ENCODE measurements at regions not wholly inside any gene's neighbourhood (a gene's known extent, or its start where the extent isn't known, plus 50 kb on each side); places are given as distances from the start of the nearest gene placed in this dataset.
"Not testable (repeated sequence)": the region's sequence is repeated elsewhere in the genome, so short reads cannot be mapped to it uniquely, and the experiment has no call there.

- no peak overlapping the region for H3K27ac Mint-ChIP-seq
- peaks cover 1% of the 10 kb centered on the region for H3K9me3 Mint-ChIP-seq
- no peak for DNase-seq
- CTCF ChIA-PET = no interaction called here
- H3K27me3 Mint-ChIP-seq (ENCODE audit: low read depth) = no peaks in the 10 kb centered on the region
- H3K36me3 Mint-ChIP-seq (ENCODE audit: low read depth) = no peaks in the 10 kb centered on the region
- H3K4me3 Mint-ChIP-seq = no peak overlapping the region
- no peaks in the 10 kb centered on the region for H3K4me1 Mint-ChIP-seq (ENCODE audit: low read depth)
- intact Hi-C loops (cut with micrococcal nuclease) = no loop called here
These were observed 257.8 kb downstream of the FAT4 start for GRCh38 chr4:125572601-125573000.

DNA sequence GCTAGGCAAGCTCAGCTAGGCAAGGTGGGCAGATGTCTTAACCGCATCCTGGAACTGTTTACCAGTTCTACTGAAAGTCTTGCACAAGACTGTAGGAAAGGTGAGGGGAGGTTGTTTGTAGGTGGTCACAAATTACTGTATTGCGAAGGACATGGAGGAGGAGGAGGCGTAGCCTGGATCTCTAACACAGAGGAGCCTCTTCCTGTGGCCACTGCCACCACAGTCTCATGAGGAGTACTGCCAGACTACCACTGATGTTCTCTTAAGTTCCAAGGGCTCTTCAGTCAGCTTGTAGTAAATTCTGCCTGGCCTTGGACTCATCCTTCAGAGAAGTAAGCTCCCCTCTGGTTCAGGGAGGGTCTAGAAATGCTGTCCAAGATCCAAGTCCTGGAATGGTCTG, 258.6 kb downstream of the FAT4 start:
- Mint-ChIP-seq H3K36me3 (ENCODE audit: low read depth) (no peaks in the 10 kb centered on the region), H3K4me3 (no peak overlapping the region), H3K27me3 (ENCODE audit: low read depth) (no peaks in the 10 kb centered on the region), H3K27ac (no peak overlapping the region), H3K4me1 (ENCODE audit: low read depth) (no peaks in the 10 kb centered on the region), H3K9me3 (peaks cover 1% of the 10 kb centered on the region)
- no peak for DNase-seq
- intact Hi-C loops (cut with micrococcal nuclease) = no loop called here
- CTCF ChIA-PET = no interaction called here

DNA sequence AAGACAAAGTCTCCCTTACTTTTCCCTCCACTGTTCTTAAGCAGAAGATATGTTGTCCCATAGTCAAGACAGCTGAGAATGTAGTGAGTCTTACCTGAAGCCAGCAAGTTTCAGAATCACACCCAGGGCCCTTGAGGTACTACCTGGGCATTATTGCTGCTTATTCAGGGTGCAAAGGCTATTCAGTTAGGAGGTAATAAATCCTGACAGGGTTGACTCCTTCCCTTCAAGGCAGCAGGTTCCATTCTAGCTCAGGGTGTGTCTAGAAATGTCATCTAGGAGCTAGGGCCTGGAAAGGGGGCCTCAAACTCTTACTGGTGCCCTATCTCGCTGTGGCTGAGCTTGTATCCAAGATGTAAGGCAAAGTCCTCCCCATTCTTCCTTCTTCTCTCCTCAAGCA, 259.0 kb downstream of the FAT4 start:
- CTCF ChIA-PET = no interaction called here
- intact Hi-C loops (cut with micrococcal nuclease) = no loop called here

GRCh38 chr4:125582302-125582701, 267.5 kb downstream of the FAT4 start:
- Mint-ChIP-seq H3K27ac (no peak overlapping the region), H3K36me3 (ENCODE audit: low read depth) (no peaks in the 10 kb centered on the region), H3K4me3 (no peak overlapping the region), H3K4me1 (ENCODE audit: low read depth) (no peaks in the 10 kb centered on the region), H3K9me3 (no peaks in the 10 kb centered on the region), H3K27me3 (ENCODE audit: low read depth) (no peaks in the 10 kb centered on the region)
- intact Hi-C loops (cut with micrococcal nuclease) = no loop called here
- DNase-seq = no peak
- CTCF ChIA-PET = interaction anchor here (1.1 kb wide), 1 partner anchor 22 kb away, joined by 3 read pairs; no protein-coding TSS in a partner anchor

More for the DNA sequence above, 259.0 kb downstream of the FAT4 start:
- H3K36me3 Mint-ChIP-seq (ENCODE audit: low read depth) = no peaks in the 10 kb centered on the region
- H3K4me3 Mint-ChIP-seq = no peak overlapping the region
- peaks cover 1% of the 10 kb centered on the region for H3K9me3 Mint-ChIP-seq
- no peaks in the 10 kb centered on the region for H3K27me3 Mint-ChIP-seq (ENCODE audit: low read depth)
- H3K27ac Mint-ChIP-seq = no peak overlapping the region
- no peak for DNase-seq
- H3K4me1 Mint-ChIP-seq (ENCODE audit: low read depth) = no peaks in the 10 kb centered on the region

DNA sequence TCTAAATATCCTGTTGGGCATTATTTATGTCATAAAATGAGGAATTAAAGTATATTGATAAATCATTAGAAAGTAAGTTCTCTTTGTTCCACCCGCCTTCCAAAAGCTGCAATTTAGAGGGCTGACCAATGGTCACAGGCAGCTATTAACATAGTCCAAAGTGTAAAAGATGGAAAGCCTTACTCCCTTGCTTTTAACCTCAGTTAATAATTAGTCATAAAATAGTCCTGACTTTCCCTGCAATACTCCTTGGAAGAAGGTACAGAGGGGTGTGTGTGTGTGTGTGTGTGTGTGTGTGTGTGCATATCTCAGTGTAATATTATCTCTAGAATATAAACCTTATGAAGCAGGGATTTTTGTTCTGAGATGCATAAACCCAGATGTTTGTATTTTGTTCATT, 275.4 kb downstream of the FAT4 start:
- intact Hi-C loops (cut with micrococcal nuclease) = no loop called here
- CTCF ChIA-PET = no interaction called here

DNA sequence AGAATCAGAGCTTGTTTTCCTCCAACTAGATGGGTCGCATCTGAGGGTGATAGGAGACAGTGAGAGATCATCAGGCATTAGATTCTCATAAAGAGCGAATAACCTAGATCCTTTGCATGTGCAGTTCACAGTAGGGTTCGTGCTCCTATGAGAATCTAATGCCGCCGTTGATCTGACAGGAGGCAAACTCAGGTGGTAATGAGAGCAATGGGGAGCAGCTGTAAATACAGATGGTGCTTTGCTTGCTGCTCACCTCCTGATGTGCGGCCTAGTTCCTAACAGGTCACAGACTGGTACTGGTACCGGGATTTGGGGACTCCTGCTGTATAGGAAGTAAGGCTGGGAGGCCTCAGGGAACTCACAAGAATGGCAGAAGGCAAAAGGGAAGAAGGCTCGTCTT, 276.5 kb downstream of the FAT4 start:
- H3K36me3 Mint-ChIP-seq (ENCODE audit: low read depth) = no peaks in the 10 kb centered on the region
- H3K4me3 Mint-ChIP-seq = no peak overlapping the region
- CTCF ChIA-PET = no interaction called here
- intact Hi-C loops (cut with micrococcal nuclease) = no loop called here
- H3K27me3 Mint-ChIP-seq (ENCODE audit: low read depth) = no peaks in the 10 kb centered on the region
- H3K9me3 Mint-ChIP-seq = no peaks in the 10 kb centered on the region
- DNase-seq = no peak
- no peak overlapping the region for H3K27ac Mint-ChIP-seq
- H3K4me1 Mint-ChIP-seq (ENCODE audit: low read depth) = no peaks in the 10 kb centered on the region

More for the DNA sequence above, 275.4 kb downstream of the FAT4 start:
- H3K9me3 Mint-ChIP-seq = no peaks in the 10 kb centered on the region
- H3K27ac Mint-ChIP-seq = no peak overlapping the region
- DNase-seq = no peak
- no peaks in the 10 kb centered on the region for H3K27me3 Mint-ChIP-seq (ENCODE audit: low read depth)
- H3K4me1 Mint-ChIP-seq (ENCODE audit: low read depth) = no peaks in the 10 kb centered on the region
- no peaks in the 10 kb centered on the region for H3K36me3 Mint-ChIP-seq (ENCODE audit: low read depth)
- H3K4me3 Mint-ChIP-seq = no peak overlapping the region

DNA sequence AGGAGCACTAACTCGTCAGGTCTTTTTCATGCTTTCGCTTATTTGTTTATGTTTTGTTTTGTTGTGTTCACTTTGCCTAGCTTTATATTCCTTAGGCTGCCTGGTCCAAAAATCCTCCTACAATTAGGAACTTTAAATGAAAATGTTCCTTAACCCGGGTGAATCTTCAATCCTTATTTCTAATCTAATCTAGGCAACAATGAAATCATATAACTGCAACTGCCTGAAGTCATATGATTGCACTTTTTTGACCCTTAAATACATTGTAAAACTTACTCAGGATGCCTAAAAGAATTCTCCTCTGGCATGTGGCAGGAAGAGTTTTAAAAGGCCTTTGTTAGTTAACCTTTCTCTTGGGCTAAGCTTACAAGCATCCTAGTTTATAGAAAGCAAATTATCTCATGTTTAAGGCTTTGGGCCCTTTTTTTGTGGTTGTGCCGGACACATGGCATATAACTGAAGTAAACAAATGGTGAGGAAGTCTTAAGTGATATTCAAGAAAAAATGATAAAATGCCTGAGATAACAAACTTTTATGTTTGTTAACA, 279.4 kb downstream of the FAT4 start:
- H3K27me3 Mint-ChIP-seq (ENCODE audit: low read depth) = no peaks in the 10 kb centered on the region
- no peaks in the 10 kb centered on the region for H3K9me3 Mint-ChIP-seq
- H3K36me3 Mint-ChIP-seq (ENCODE audit: low read depth) = no peaks in the 10 kb centered on the region
- H3K4me3 Mint-ChIP-seq = no peak overlapping the region
- intact Hi-C loops (cut with micrococcal nuclease) = no loop called here
- DNase-seq = no peak
- no peak overlapping the region for H3K27ac Mint-ChIP-seq
- CTCF ChIA-PET = no interaction called here
- no peaks in the 10 kb centered on the region for H3K4me1 Mint-ChIP-seq (ENCODE audit: low read depth)

- H3K27ac Mint-ChIP-seq; H3K27me3 Mint-ChIP-seq (ENCODE audit: low read depth); CTCF ChIA-PET; intact Hi-C loops (cut with micrococcal nuclease); H3K9me3 Mint-ChIP-seq; H3K4me1 Mint-ChIP-seq (ENCODE audit: low read depth); H3K36me3 Mint-ChIP-seq (ENCODE audit: low read depth); DNase-seq; H3K4me3 Mint-ChIP-seq: not testable (repeated sequence)
These were observed 291.2 kb downstream of the FAT4 start for GRCh38 chr4:125605926-125606325.

- no peaks in the 10 kb centered on the region for H3K36me3 Mint-ChIP-seq (ENCODE audit: low read depth)
- CTCF ChIA-PET = no interaction called here
- no peaks in the 10 kb centered on the region for H3K4me1 Mint-ChIP-seq (ENCODE audit: low read depth)
- H3K4me3 Mint-ChIP-seq = no peak overlapping the region
- DNase-seq = no peak
- no peaks in the 10 kb centered on the region for H3K27me3 Mint-ChIP-seq (ENCODE audit: low read depth)
- H3K9me3 Mint-ChIP-seq = peaks cover 4% of the 10 kb centered on the region
- intact Hi-C loops (cut with micrococcal nuclease) = no loop called here
- no peak overlapping the region for H3K27ac Mint-ChIP-seq
These were observed 305.5 kb downstream of the FAT4 start for GRCh38 chr4:125620066-125620860.

- Mint-ChIP-seq H3K36me3 (ENCODE audit: low read depth) (no peaks in the 10 kb centered on the region), H3K4me3 (no peak overlapping the region), H3K9me3 (peaks cover 2% of the 10 kb centered on the region), H3K27me3 (ENCODE audit: low read depth) (no peaks in the 10 kb centered on the region), H3K4me1 (ENCODE audit: low read depth) (no peaks in the 10 kb centered on the region), H3K27ac (no peak overlapping the region)
- CTCF ChIA-PET = no interaction called here
- DNase-seq = no peak
- intact Hi-C loops (cut with micrococcal nuclease) = no loop called here
These were observed 310.2 kb downstream of the FAT4 start for GRCh38 chr4:125624951-125625350.

- DNase-seq = no peak
- Mint-ChIP-seq H3K27me3 (ENCODE audit: low read depth) (no peaks in the 10 kb centered on the region), H3K27ac (no peak overlapping the region), H3K36me3 (ENCODE audit: low read depth) (no peaks in the 10 kb centered on the region), H3K4me1 (ENCODE audit: low read depth) (no peaks in the 10 kb centered on the region), H3K4me3 (no peak overlapping the region), H3K9me3 (peaks cover 2% of the 10 kb centered on the region)
- intact Hi-C loops (cut with micrococcal nuclease) = no loop called here
- CTCF ChIA-PET = no interaction called here
These were observed 312.2 kb downstream of the FAT4 start for GRCh38 chr4:125626946-125627345.

DNA sequence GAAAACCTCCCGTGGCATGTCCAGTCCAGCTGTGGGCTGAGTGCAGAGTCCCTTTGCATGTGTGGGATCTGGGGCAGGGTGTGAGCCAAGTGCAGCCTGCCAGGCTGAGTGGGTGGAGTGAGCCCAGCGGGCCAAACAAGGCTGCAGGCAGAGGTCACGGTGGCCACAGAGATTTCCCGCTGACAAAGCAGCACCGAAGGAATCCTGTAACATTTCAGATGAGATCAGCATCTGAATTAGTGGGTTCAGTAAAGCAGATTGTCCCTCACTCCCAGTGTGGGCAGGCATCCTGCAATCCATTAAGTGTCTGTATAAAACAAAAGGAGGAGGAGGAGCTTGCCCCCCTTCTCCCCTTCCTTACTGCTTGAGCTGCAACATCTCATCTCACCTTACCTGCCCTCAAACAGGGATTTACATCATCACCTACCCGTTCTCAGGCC, 324.4 kb downstream of the FAT4 start:
- peaks cover 3% of the 10 kb centered on the region for H3K9me3 Mint-ChIP-seq
- H3K4me1 Mint-ChIP-seq (ENCODE audit: low read depth) = no peaks in the 10 kb centered on the region
- no peaks in the 10 kb centered on the region for H3K27me3 Mint-ChIP-seq (ENCODE audit: low read depth)
- H3K27ac Mint-ChIP-seq = no peak overlapping the region
- no peak for DNase-seq
- intact Hi-C loops (cut with micrococcal nuclease) = no loop called here
- CTCF ChIA-PET = no interaction called here
- no peaks in the 10 kb centered on the region for H3K36me3 Mint-ChIP-seq (ENCODE audit: low read depth)
- H3K4me3 Mint-ChIP-seq = no peak overlapping the region

DNA sequence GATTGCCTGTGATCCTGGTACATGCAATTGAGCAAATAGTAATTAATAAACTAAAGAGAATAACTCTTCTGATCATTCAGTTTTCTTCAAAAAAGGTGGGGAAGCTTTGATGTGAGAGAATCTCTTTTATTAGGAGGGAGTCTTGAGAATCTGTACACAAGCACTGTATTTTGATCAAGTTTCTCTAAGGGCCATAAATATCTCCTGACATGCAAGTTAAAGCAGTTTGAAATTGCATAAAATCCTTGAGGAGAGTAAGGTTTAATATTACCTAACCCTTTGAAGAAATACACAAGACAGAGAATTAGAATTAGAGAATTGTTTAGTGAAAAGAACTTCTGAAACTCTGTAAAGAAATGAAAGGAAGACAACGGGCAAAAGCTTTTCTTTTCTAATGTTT, 326.9 kb downstream of the FAT4 start:
- Mint-ChIP-seq H3K4me1 (ENCODE audit: low read depth) (no peaks in the 10 kb centered on the region), H3K4me3 (no peak overlapping the region)

More for the DNA sequence above, 326.9 kb downstream of the FAT4 start:
- H3K9me3 Mint-ChIP-seq = peaks cover 3% of the 10 kb centered on the region
- H3K27me3 Mint-ChIP-seq (ENCODE audit: low read depth) = no peaks in the 10 kb centered on the region
- H3K36me3 Mint-ChIP-seq (ENCODE audit: low read depth) = no peaks in the 10 kb centered on the region
- intact Hi-C loops (cut with micrococcal nuclease) = no loop called here
- CTCF ChIA-PET = no interaction called here
- H3K27ac Mint-ChIP-seq = no peak overlapping the region
- DNase-seq = no peak
